Natural killer cell (primary cell): ENCODE measurements at regions not wholly inside any gene's neighbourhood (a gene's known extent, or its start where the extent isn't known, plus 50 kb on each side); places are given as distances from the start of the nearest gene placed in this dataset.

ENCODE experiments used
- ATAC-seq, 3 donors: fragments of 150-1000 bp in 2 of 3; fragments of 200-7000 bp in 1 of 3; cut with Tn5 transposase; 1 replicate in 1 of 3; 2 replicates in 2 of 3; pipeline ENCODE4 v1.10.0; 2021; ENCODE audit warnings: mild to moderate bottlenecking in 2 of 3, moderate library complexity in 2 of 3
- DNase-seq, 2 donors: peaks; one replicate each; pipeline versions ENCODE4 v3.0.0 to v3.0.0-alpha.2; 2013 to 2021; ENCODE audit warnings: mixed read lengths in 1 of 2
- H3K27ac ChIP-seq: one replicate; pipeline ENCODE4 v1.5.1; 2013; ENCODE audit warnings: mild to moderate bottlenecking, low read length
- H3K27me3 ChIP-seq: one replicate; pipeline ENCODE4 v1.6.1; 2013; ENCODE audit warnings: low read length; ENCODE audit not compliant: control insufficient read depth, insufficient read depth
- H3K36me3 ChIP-seq: one replicate; pipeline ENCODE4 v1.6.1; 2013; ENCODE audit warnings: low read length; ENCODE audit not compliant: control insufficient read depth, insufficient read depth
- H3K4me1 ChIP-seq: one replicate; pipeline ENCODE4 v1.6.1; 2013; ENCODE audit warnings: low read length; ENCODE audit not compliant: control insufficient read depth, insufficient read depth
- H3K4me3 ChIP-seq: one replicate; pipeline ENCODE4 v1.5.1; 2013; ENCODE audit warnings: low read length
- H3K9me3 ChIP-seq: one replicate; pipeline ENCODE4 v1.6.1; 2013; ENCODE audit warnings: low read length; ENCODE audit not compliant: control insufficient read depth, insufficient read depth
- H3K27ac Mint-ChIP-seq, 2 donors: one replicate each; pipeline ENCODE4 v1.8.0; 2022; ENCODE audit warnings: mild to moderate bottlenecking in 2 of 2, mixed read lengths in 2 of 2, moderate library complexity in 1 of 2
- H3K27me3 Mint-ChIP-seq, 2 donors: one replicate each; pipeline ENCODE4 v1.8.0; 2022; ENCODE audit warnings: low read depth in 2 of 2, mixed read lengths in 2 of 2
- H3K36me3 Mint-ChIP-seq: one replicate; pipeline ENCODE4 v1.8.0; 2022; ENCODE audit warnings: mixed read lengths
- H3K4me1 Mint-ChIP-seq, 2 donors: one replicate each; pipeline ENCODE4 v1.8.0; 2022; ENCODE audit warnings: mixed read lengths in 2 of 2
- H3K4me3 Mint-ChIP-seq: one replicate; pipeline ENCODE4 v1.8.0; 2022; ENCODE audit warnings: mild to moderate bottlenecking, moderate library complexity, mixed read lengths
- H3K9me3 Mint-ChIP-seq, 2 donors: one replicate each; pipeline ENCODE4 v1.8.0; 2022; ENCODE audit warnings: mixed read lengths in 2 of 2
- WGBS: methylation state at CpG from one replicate; pipeline ENCODE4 v1.1.7; 2013; ENCODE audit warnings: missing lambda C conversion rate; ENCODE audit not compliant: insufficient coverage; 5-methylcytosine and 5-hydroxymethylcytosine counted together
- intact Hi-C: fragments of 100-400 bp; cut with micrococcal nuclease; formaldehyde crosslinking; loops from one replicate; pipeline ENCODE4 v1.14.2; 2022
- TF ChIP-seq, protein P1 (sequence below): fragments of 200-600 bp; IDR thresholded peaks from one replicate; pipeline ENCODE4 v1.8.0; 2022; ENCODE audit warnings: antibody characterized with exemption

DNA sequence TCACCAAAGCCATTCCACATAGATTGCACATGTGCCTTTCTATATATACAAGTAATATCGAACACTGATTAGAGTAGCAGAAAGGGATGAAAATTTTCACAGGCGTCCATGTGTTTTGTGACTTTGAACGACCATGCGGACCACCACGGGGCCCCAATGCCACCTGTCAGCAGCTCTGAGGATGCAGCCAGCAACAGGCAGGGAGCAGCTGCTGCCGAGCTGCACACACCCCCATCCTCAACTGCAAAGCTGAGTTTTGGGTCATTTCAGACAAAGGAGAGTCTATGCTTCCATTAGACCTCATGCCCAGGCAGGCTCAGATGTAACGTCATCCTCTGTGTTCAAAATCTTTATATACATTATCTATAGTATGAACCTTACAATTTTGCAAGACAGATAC lies 503.8 kb downstream of the IRX1 start:
- Mint-ChIP-seq H3K9me3 (no peaks in the 10 kb centered on the region), H3K4me1 (peaks cover 5% of the 10 kb centered on the region in 2 donors), H3K27ac (no peak overlapping the region), H3K36me3 (no peaks in the 10 kb centered on the region), H3K27me3 (peaks cover 0 to 3% of the 10 kb centered on the region in 2 donors), H3K4me3 (no peak overlapping the region)
- Histone ChIP-seq H3K36me3 (no peaks in the 10 kb centered on the region), H3K4me3 (no peak overlapping the region), H3K27ac (no peak overlapping the region), H3K9me3 (no peaks in the 10 kb centered on the region), H3K27me3 (no peaks in the 10 kb centered on the region), H3K4me1 (no peaks in the 10 kb centered on the region)
- no peak for ATAC-seq
- TF ChIP-seq, protein P1, sequence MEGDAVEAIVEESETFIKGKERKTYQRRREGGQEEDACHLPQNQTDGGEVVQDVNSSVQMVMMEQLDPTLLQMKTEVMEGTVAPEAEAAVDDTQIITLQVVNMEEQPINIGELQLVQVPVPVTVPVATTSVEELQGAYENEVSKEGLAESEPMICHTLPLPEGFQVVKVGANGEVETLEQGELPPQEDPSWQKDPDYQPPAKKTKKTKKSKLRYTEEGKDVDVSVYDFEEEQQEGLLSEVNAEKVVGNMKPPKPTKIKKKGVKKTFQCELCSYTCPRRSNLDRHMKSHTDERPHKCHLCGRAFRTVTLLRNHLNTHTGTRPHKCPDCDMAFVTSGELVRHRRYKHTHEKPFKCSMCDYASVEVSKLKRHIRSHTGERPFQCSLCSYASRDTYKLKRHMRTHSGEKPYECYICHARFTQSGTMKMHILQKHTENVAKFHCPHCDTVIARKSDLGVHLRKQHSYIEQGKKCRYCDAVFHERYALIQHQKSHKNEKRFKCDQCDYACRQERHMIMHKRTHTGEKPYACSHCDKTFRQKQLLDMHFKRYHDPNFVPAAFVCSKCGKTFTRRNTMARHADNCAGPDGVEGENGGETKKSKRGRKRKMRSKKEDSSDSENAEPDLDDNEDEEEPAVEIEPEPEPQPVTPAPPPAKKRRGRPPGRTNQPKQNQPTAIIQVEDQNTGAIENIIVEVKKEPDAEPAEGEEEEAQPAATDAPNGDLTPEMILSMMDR: no peak
- DNase-seq: no peak
- 73% methylated on average over 7 of the region's 7 CpGs for WGBS
- intact Hi-C loops: no loop called here

DNA sequence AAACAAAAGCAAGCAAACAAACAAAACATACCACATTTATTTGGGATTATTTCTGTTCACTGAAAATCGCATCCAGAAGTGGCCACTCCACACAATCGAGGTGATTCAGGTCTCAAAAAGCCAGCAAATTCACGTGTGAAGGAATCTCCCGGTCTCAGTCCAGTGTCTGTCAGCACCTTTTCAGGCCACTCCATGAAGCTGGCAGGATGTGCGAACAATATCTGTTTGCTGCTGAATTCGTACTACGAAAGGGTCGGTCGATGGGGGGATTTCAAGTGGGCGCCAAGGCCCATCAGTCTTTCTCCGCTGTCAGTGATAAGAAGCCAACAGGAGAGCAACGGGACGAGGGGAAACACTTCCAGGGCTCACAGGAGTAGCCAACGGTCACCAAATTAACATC lies 505.1 kb downstream of the IRX1 start:
- ATAC-seq (no peak), DNase-seq (no peak)
- 82% methylated on average over 14 of the region's 14 CpGs for WGBS
- H3K9me3 ChIP-seq: no peaks in the 10 kb centered on the region
- H3K4me1 ChIP-seq: peaks cover 3% of the 10 kb centered on the region
- no peak overlapping the region for H3K27ac ChIP-seq
- Mint-ChIP-seq H3K27ac (no peak overlapping the region), H3K9me3 (no peaks in the 10 kb centered on the region), H3K27me3 (peaks cover 0 to 3% of the 10 kb centered on the region in 2 donors), H3K4me3 (no peak overlapping the region), H3K4me1 (peaks cover 7 to 9% of the 10 kb centered on the region in 2 donors), H3K36me3 (no peaks in the 10 kb centered on the region)
- TF ChIP-seq, protein P1: no peak
- intact Hi-C loops: no loop called here
- H3K4me3 ChIP-seq: no peak overlapping the region
- H3K27me3 ChIP-seq: no peaks in the 10 kb centered on the region
- H3K36me3 ChIP-seq: no peaks in the 10 kb centered on the region

DNA sequence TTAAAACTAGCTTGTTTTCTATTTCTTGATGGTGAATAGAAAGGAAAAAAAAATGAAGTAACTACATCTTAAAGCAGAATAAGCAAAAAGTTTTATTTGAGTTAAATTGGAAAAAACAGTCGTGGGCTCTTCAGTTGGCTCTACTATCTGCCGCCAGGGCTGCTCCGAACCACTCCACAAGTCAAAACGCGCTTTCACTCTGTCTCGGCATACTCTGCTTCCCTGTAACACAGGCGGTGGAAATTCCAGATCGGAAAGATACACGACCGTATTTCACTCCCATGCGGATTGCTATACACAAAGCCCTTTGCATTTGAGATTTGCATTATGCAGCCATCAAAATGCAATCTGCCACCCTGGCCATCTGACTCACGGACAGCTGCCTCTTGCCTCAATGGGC lies 505.6 kb downstream of the IRX1 start:
- Mint-ChIP-seq H3K36me3 (no peaks in the 10 kb centered on the region), H3K4me1 (peaks cover 7 to 9% of the 10 kb centered on the region in 2 donors), H3K4me3 (no peak overlapping the region), H3K27ac (no peak overlapping the region), H3K9me3 (no peaks in the 10 kb centered on the region), H3K27me3 (peaks cover 0 to 3% of the 10 kb centered on the region in 2 donors)
- Histone ChIP-seq H3K27me3 (no peaks in the 10 kb centered on the region), H3K36me3 (no peaks in the 10 kb centered on the region), H3K4me1 (peaks cover 3% of the 10 kb centered on the region), H3K27ac (no peak overlapping the region), H3K9me3 (no peaks in the 10 kb centered on the region), H3K4me3 (no peak overlapping the region)
- ATAC-seq: no peak
- no peak for DNase-seq
- intact Hi-C loops: no loop called here
- TF ChIP-seq, protein P1: no peak
- 87% methylated on average over 12 of the region's 12 CpGs for WGBS

DNA sequence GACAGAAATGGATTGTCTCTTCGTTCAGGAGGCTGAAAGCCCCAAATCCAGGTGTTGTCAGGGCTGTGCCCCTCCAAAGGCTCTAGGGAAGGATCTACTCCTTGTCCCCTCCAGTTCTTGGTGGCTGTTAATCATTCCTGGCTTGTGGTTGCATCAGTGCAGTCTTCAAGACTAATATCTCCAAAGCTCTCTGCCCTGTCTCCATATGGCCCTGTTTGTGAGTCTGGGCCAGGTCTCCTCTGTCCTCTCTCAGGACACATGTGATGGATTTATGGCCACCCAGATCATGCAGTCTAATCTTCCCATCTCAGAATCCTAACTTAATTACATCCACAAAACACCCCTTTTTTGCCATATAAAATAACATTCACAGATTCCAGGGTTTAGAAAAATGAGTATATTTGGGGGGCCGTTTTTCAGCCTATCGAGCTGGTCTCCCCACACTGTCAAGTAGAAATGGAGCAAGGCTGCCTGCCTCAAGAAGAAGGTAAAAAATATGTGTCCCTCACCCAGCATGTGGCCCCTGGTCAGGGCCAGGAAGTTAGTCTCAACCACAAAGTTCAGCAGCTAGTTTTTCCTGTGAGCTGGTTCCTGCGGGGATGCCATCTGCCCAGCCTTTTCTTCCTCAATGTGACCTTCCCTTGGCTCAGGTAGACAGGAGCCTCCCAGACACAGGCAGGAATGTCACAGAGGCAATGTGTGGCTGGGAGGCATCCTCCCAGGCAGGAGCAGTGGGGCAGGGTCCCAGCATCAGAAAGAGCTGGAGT lies 509.4 kb downstream of the IRX1 start:
- H3K4me1 ChIP-seq: peaks cover 3% of the 10 kb centered on the region
- H3K36me3 Mint-ChIP-seq: no peaks in the 10 kb centered on the region
- no peak overlapping the region for H3K27ac ChIP-seq
- no peak for ATAC-seq
- no peaks in the 10 kb centered on the region for H3K9me3 ChIP-seq
- H3K4me3 Mint-ChIP-seq: no peak overlapping the region
- no peaks in the 10 kb centered on the region for H3K27me3 ChIP-seq
- TF ChIP-seq, protein P1: no peak
- H3K27me3 Mint-ChIP-seq: peaks cover 0 to 1% of the 10 kb centered on the region in 2 donors
- WGBS: 63% methylated on average over 4 of the region's 4 CpGs
- no peaks in the 10 kb centered on the region for H3K36me3 ChIP-seq
- DNase-seq: no peak
- peaks cover 15 to 28% of the 10 kb centered on the region in 2 donors for H3K4me1 Mint-ChIP-seq
- intact Hi-C loops: no loop called here
- no peak overlapping the region for H3K27ac Mint-ChIP-seq
- H3K9me3 Mint-ChIP-seq: no peaks in the 10 kb centered on the region
- no peak overlapping the region for H3K4me3 ChIP-seq
